ENCODE measurements at regions not wholly inside any gene's neighbourhood (a gene's known extent, or its start where the extent isn't known, plus 50 kb on each side); places are given as distances from the start of the nearest gene placed in this dataset.

- H3K4me1 Mint-ChIP-seq (ENCODE audit: low read depth) = no peaks in the 10 kb centered on the region
- TF ChIP-seq CTCF (IDR thresholded peaks at IDR 0.05) = no peak
- no peaks in the 10 kb centered on the region for H3K9me3 Mint-ChIP-seq
- H3K27ac Mint-ChIP-seq = no peak overlapping the region
- no peak overlapping the region for H3K4me3 Mint-ChIP-seq
- peak; percentile 0 for DNase-seq
- H3K27me3 Mint-ChIP-seq (ENCODE audit: insufficient read depth) = no peaks in the 10 kb centered on the region
- H3K36me3 Mint-ChIP-seq (ENCODE audit: low read depth) = no peaks in the 10 kb centered on the region
Measured at GRCh38 chr5:35513612-35514011, 104.1 kb upstream of the SPEF2 start.

- TF ChIP-seq CTCF (IDR thresholded peaks at IDR 0.05) = no peak
- no peak overlapping the region for H3K4me3 Mint-ChIP-seq
- H3K9me3 Mint-ChIP-seq = no peaks in the 10 kb centered on the region
- H3K27ac Mint-ChIP-seq = no peak overlapping the region
- H3K4me1 Mint-ChIP-seq (ENCODE audit: low read depth) = no peaks in the 10 kb centered on the region
- H3K27me3 Mint-ChIP-seq (ENCODE audit: insufficient read depth) = peaks cover 2% of the 10 kb centered on the region; the same call in 1 of the 2 replicates
- no peak for DNase-seq
- H3K36me3 Mint-ChIP-seq (ENCODE audit: low read depth) = no peaks in the 10 kb centered on the region
Measured at GRCh38 chr5:35502206-35502605, 115.5 kb upstream of the SPEF2 start.

GRCh38 chr5:35488791-35489190, 128.9 kb upstream of the SPEF2 start:
- H3K4me3 Mint-ChIP-seq = no peak overlapping the region
- H3K27me3 Mint-ChIP-seq (ENCODE audit: insufficient read depth) = no peaks in the 10 kb centered on the region; the same call in 1 of the 2 replicates
- no peaks in the 10 kb centered on the region for H3K36me3 Mint-ChIP-seq (ENCODE audit: low read depth)
- H3K27ac Mint-ChIP-seq = no peak overlapping the region
- H3K9me3 Mint-ChIP-seq = no peaks in the 10 kb centered on the region
- no peaks in the 10 kb centered on the region for H3K4me1 Mint-ChIP-seq (ENCODE audit: low read depth)
- no peak for DNase-seq
- TF ChIP-seq CTCF (IDR thresholded peaks at IDR 0.05) = no peak

GRCh38 chr5:35488055-35488454, 129.6 kb upstream of the SPEF2 start:
- Mint-ChIP-seq H3K27me3 (ENCODE audit: insufficient read depth) (no peaks in the 10 kb centered on the region; the same call in 1 of the 2 replicates), H3K4me3 (no peak overlapping the region), H3K36me3 (ENCODE audit: low read depth) (no peaks in the 10 kb centered on the region), H3K9me3 (no peaks in the 10 kb centered on the region), H3K27ac (no peak overlapping the region), H3K4me1 (ENCODE audit: low read depth) (no peaks in the 10 kb centered on the region; the same call in 1 of the 2 replicates)
- no peak for TF ChIP-seq CTCF (IDR thresholded peaks at IDR 0.05)
- no peak for DNase-seq

GRCh38 chr5:35487233-35488025, 130.2 kb upstream of the SPEF2 start:
- Mint-ChIP-seq H3K27me3 (ENCODE audit: insufficient read depth) (no peaks in the 10 kb centered on the region; the same call in 1 of the 2 replicates), H3K36me3 (ENCODE audit: low read depth) (no peaks in the 10 kb centered on the region), H3K27ac (no peak overlapping the region), H3K4me3 (no peak overlapping the region), H3K9me3 (no peaks in the 10 kb centered on the region), H3K4me1 (ENCODE audit: low read depth) (peaks cover 5% of the 10 kb centered on the region; the same call in 1 of the 2 replicates)
- no peak for DNase-seq
- no peak for TF ChIP-seq CTCF (IDR thresholded peaks at IDR 0.05)

Data from HFFc6 (cell line).